ENCODE measurements at regions not wholly inside any gene's neighbourhood (a gene's known extent, or its start where the extent isn't known, plus 50 kb on each side); places are given as distances from the start of the nearest gene placed in this dataset.

DNA sequence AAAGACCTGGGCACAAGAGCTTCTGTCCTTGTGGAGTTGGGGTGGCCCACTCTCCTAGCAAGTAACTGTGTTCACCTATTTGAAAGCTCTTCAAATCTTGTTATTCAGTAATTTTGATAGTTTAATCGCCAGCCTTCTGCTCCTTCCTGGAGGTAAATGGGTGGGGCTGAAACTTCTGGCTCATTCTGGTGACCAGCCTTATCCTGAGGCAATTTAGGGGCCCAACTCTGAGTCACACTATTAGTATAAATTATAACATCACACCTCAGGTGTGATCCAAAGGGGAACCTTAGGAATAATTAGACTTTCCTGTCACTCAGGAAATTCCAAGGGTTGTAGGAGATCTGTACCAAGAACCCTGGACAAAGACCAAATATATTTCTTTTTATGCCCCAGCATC, 255.8 kb upstream of the RGPD4 start:
- no peak for TF ChIP-seq POLR2AphosphoS5 (IDR thresholded peaks at IDR 0.05)
- TF ChIP-seq, protein P1, sequence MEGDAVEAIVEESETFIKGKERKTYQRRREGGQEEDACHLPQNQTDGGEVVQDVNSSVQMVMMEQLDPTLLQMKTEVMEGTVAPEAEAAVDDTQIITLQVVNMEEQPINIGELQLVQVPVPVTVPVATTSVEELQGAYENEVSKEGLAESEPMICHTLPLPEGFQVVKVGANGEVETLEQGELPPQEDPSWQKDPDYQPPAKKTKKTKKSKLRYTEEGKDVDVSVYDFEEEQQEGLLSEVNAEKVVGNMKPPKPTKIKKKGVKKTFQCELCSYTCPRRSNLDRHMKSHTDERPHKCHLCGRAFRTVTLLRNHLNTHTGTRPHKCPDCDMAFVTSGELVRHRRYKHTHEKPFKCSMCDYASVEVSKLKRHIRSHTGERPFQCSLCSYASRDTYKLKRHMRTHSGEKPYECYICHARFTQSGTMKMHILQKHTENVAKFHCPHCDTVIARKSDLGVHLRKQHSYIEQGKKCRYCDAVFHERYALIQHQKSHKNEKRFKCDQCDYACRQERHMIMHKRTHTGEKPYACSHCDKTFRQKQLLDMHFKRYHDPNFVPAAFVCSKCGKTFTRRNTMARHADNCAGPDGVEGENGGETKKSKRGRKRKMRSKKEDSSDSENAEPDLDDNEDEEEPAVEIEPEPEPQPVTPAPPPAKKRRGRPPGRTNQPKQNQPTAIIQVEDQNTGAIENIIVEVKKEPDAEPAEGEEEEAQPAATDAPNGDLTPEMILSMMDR (IDR thresholded peaks at IDR 0.05), result no peak
